ACC112 (cell line): ENCODE measurements at regions not wholly inside any gene's neighbourhood (a gene's known extent, or its start where the extent isn't known, plus 50 kb on each side); places are given as distances from the start of the nearest gene placed in this dataset.

Experiments
- H2AFZ ChIP-seq: fragments of 200-600 bp; sonication (generic); one replicate; pipeline ENCODE4 v1.6.0; 2017; ENCODE audit warnings: antibody characterized with exemption, low read length; ENCODE audit not compliant: unreplicated experiment
- H3K27ac ChIP-seq: fragments of 200-600 bp; sonication (generic); 2 replicates; pipeline ENCODE4 v1.5.1; 2014; ENCODE audit warnings: low read depth, mild to moderate bottlenecking, antibody characterized with exemption, low read length, moderate library complexity
- H3K27me3 ChIP-seq: fragments of 200-600 bp; sonication (generic); 2 replicates; pipeline ENCODE4 v1.6.1; 2014; ENCODE audit warnings: mild to moderate bottlenecking, antibody characterized with exemption, low read length, moderate library complexity, mixed read lengths; ENCODE audit not compliant: insufficient read depth
- H3K36me3 ChIP-seq: fragments of 200-600 bp; sonication (generic); 2 replicates; pipeline ENCODE4 v1.6.1; 2016; ENCODE audit warnings: mild to moderate bottlenecking, antibody characterized with exemption, low read length, moderate library complexity, mixed read lengths; ENCODE audit not compliant: insufficient read depth
- H3K4me1 ChIP-seq: fragments of 200-600 bp; sonication (generic); one replicate; pipeline ENCODE4 v1.6.1; 2016; ENCODE audit warnings: low read length, mixed read lengths; ENCODE audit not compliant: insufficient read depth, unreplicated experiment, control insufficient read depth
- H3K4me3 ChIP-seq: fragments of 200-600 bp; sonication (generic); 2 replicates; pipeline ENCODE4 v1.5.1; 2014; ENCODE audit warnings: mild to moderate bottlenecking, low read depth, low read length
- H3K79me2 ChIP-seq: fragments of 200-600 bp; sonication (generic); one replicate; pipeline ENCODE4 v1.6.0; 2016; ENCODE audit warnings: low read length; ENCODE audit not compliant: control insufficient read depth, unreplicated experiment, insufficient read depth

DNA sequence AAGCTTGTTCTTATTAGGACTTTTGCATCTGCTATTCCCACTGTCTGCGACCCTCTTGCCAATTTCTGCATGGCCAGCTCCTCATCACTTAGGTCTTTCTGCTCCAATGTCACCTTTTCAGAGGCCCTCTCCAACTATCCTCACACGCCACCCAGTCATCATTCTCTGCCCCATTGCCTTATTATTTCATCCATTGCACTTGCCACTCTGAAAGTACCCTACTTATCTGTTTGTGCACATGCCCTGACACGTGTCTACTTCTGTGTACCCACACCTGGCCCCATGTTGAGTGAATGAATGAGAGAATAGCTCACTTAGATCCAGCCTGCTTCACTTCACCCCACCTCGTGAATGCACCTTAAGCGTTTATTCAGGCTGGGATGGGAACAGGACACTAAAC, 218.7 kb upstream of the TBX3 start:
- Histone ChIP-seq H3K27ac (no peak overlapping the region), H2AFZ (no peak overlapping the region), H3K36me3 (no peaks in the 10 kb centered on the region), H3K27me3 (no peaks in the 10 kb centered on the region), H3K4me3 (no peak overlapping the region), H3K4me1 (peaks cover 9% of the 10 kb centered on the region), H3K79me2 (no peaks in the 10 kb centered on the region)

DNA sequence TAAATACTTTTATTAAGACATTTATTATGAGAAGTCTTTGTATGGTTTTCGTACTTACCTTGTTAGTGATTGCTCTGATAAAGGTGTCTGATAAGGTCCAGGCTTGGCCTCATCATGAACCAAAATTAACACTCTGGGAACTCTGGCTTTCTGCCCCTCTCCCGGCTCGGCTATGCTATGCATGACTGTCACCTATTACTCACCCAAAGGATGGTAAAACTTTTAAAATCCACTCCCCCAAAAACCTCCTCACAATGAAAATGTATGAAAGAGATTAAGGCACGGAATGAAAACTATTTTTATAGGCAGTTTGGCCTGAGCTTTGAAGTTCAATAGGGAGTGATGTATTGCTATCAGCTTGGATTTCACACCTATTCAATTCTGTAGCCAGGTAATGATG, 217.3 kb upstream of the TBX3 start:
- Histone ChIP-seq H3K4me1 (peaks cover 9% of the 10 kb centered on the region), H3K4me3 (no peak overlapping the region)

DNA sequence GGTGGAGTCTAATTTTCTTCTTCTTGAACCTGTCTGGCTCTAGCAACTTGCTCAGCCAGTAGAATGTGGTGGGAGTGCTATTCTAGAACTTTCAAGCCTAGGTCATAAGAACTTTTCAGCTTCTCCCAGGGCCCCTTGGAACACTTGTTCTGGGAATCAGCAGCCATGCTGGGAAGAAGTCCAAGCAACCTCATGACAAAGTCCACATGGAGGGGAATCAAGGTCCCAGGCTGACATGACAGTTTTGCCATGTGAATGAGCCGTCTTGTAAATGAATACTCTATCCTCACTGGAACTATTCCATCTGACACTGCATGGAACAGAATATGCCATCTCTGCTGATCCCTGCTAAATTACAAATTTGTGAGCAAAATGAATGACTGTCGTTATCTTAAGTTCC, 214.2 kb upstream of the TBX3 start:
- Histone ChIP-seq H3K4me1 (peaks cover 7% of the 10 kb centered on the region), H3K4me3 (no peak overlapping the region), H3K27ac (no peak overlapping the region), H3K79me2 (no peaks in the 10 kb centered on the region), H2AFZ (no peak overlapping the region), H3K36me3 (no peaks in the 10 kb centered on the region), H3K27me3 (no peaks in the 10 kb centered on the region)

More for the DNA sequence above, 217.3 kb upstream of the TBX3 start:
- Histone ChIP-seq H2AFZ (no peak overlapping the region), H3K27me3 (no peaks in the 10 kb centered on the region), H3K79me2 (no peaks in the 10 kb centered on the region), H3K36me3 (no peaks in the 10 kb centered on the region), H3K27ac (no peak overlapping the region)

DNA sequence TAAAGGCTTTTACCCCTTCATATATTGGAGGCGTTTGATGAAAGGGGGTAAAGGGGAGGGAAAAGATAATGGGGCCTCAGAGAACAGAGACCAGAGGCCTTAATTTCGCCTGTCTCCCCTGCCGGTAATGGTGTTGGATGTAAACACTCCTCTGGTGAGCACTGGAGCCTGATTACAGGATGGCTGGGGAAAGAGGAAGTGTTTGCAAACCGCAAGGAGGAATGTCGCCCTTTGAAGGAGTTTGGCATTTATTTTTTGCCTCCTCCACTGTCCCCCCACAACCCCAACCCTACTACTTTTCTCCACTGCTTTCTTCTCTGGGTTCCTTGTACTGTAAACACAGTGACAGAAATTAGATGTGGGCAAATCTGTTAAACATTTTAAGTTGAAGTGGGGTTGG, 211.9 kb upstream of the TBX3 start:
- Histone ChIP-seq H3K79me2 (no peaks in the 10 kb centered on the region), H3K4me1 (no peaks in the 10 kb centered on the region), H2AFZ (no peak overlapping the region)

DNA sequence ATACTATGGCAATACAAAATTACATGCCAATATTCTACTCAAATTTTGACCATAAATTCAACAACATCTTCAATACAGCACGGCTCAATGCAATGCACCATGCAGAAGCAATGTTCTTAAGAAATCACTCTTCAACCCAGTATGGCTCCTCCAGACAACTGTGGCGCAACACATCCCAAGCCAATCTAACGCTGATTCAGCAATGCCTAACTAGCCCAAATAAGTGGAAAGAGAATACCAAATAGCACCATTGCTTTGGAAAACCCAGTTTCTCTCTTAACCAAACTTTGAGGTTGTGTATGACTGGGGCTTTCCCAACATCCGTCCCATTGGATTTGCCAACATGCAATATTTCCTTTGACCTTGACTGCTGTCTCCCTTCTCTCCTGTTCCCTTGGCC, 211.1 kb upstream of the TBX3 start:
- Histone ChIP-seq H3K79me2 (no peaks in the 10 kb centered on the region), H3K27ac (no peak overlapping the region), H3K27me3 (no peaks in the 10 kb centered on the region), H3K36me3 (no peaks in the 10 kb centered on the region), H2AFZ (no peak overlapping the region), H3K4me1 (no peaks in the 10 kb centered on the region), H3K4me3 (no peak overlapping the region)

More for the DNA sequence above, 211.9 kb upstream of the TBX3 start:
- no peaks in the 10 kb centered on the region for H3K36me3 ChIP-seq
- no peaks in the 10 kb centered on the region for H3K27me3 ChIP-seq
- H3K27ac ChIP-seq = no peak overlapping the region
- no peak overlapping the region for H3K4me3 ChIP-seq

DNA sequence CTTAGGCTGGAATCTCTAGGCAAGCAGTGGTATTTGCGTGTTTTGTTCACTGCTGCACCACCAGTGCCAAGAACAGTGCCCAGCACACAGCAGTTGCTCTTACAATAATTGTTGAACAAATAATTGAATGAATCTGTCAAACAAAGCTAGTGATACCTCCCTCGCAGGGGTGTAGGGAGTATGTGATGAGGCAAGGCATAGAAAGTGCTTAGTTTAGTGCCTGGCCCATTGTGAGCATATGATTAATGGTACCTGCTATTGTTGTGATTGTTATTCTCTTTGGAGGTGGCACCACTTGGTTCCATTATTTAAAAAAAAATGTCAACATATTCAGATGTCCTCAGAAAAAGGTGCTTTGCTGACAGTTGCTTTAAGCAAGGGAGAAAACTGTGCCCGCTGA, 210.1 kb upstream of the TBX3 start:
- no peak overlapping the region for H3K4me3 ChIP-seq
- no peak overlapping the region for H3K27ac ChIP-seq
- H3K4me1 ChIP-seq = peaks cover 4% of the 10 kb centered on the region
- no peak overlapping the region for H2AFZ ChIP-seq
- no peaks in the 10 kb centered on the region for H3K79me2 ChIP-seq
- H3K27me3 ChIP-seq = no peaks in the 10 kb centered on the region
- H3K36me3 ChIP-seq = no peaks in the 10 kb centered on the region

DNA sequence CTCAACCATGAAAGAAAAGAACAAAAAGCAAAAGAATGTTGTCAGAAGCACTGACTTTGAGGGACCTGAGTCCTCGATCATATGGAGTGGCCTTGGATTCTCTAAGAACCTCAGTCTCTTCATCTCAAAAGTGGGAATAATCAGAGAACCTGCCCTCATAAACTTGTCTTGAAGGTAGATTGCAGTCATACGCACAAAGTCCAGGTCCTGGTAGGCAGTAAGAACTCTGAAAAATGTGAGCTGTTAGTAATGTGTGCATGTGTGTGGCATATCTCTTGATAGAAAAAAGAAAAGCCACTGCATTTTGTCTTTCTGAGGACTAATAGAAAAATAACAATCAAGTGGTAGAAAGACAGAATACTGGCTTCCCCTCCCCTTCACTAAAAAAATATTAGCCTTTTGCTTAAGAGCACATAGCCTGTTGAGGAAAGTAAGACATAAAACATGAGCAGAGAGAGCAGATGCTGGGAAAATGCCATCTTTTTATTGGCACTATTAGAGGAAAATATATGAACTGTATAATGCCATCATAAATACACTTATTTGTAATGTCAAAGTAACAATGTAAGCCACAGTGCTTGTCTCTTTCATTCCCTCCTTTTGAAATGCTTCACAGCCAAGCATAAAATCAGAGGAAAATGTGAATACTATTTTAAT, 205.1 kb upstream of the TBX3 start:
- H3K4me3 ChIP-seq = no peak overlapping the region
- H3K36me3 ChIP-seq = no peaks in the 10 kb centered on the region
- H3K79me2 ChIP-seq = no peaks in the 10 kb centered on the region
- H3K4me1 ChIP-seq = peaks cover 13% of the 10 kb centered on the region
- H2AFZ ChIP-seq = no peak overlapping the region
- H3K27me3 ChIP-seq = no peaks in the 10 kb centered on the region
- no peak overlapping the region for H3K27ac ChIP-seq

DNA sequence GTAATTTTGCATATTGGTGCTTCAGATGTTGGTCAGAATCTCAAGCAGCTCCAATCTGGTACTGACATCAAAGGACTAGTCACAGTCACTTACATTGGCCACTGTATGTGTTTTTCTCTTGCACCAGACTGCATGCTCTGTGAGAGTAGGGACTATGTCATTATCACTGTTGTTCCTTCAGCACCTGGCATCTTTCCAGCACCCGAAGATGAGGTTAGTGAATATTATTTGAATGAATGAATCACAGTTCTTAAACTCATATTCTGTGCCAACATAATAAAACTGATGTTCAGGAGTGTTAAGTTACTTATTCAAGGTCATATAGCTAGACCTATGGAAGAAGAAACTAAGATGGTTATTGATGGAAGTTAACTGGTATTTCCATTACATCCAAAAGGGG, 204.5 kb upstream of the TBX3 start:
- H2AFZ ChIP-seq = no peak overlapping the region
- H3K4me3 ChIP-seq = no peak overlapping the region
- peaks cover 13% of the 10 kb centered on the region for H3K4me1 ChIP-seq
- no peaks in the 10 kb centered on the region for H3K36me3 ChIP-seq
- no peaks in the 10 kb centered on the region for H3K79me2 ChIP-seq
- H3K27me3 ChIP-seq = no peaks in the 10 kb centered on the region
- H3K27ac ChIP-seq = no peak overlapping the region

DNA sequence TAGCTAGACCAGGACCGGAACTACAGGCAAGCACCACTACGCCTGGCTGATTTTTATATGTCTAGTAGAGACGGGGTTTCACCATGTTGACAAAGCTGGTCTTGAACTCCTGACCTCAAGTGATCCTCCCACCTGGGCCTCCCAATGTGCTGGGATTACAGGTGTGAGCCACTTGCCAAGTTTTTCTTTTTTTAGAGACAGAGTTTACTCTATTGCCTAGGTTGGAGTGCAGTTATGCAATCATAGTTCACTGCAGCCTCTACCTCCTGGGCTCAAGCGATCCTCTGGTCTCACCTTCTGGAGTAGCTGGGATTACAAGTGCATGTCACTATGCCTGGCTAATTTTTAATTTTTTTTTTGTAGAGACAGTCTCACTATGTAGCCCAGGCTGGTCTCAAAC, 201.5 kb upstream of the TBX3 start:
- H3K36me3 ChIP-seq = no peaks in the 10 kb centered on the region
- H2AFZ ChIP-seq = no peak overlapping the region
- no peak overlapping the region for H3K27ac ChIP-seq
- H3K4me1 ChIP-seq = peaks cover 13% of the 10 kb centered on the region
- no peaks in the 10 kb centered on the region for H3K79me2 ChIP-seq
- no peaks in the 10 kb centered on the region for H3K27me3 ChIP-seq
- no peak overlapping the region for H3K4me3 ChIP-seq

DNA sequence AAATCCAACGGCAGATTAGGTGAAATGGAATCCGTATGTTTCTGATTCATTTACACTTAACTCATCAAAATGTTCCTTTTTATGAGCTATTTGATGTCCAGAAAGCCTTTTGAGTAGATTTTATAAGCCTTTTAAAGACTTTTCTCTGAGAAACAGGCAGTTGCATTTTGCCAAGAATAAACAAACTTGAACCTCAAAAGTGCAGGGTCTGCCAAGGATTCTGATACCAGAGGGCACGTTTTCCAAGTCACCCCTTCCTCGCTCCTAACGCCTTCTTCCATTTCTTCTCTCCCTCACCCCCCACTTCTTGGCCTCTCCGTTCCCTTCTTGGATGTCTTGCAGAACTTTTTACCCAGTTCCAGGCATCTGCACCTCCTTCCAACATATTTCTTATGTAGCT, 200.6 kb upstream of the TBX3 start:
- Histone ChIP-seq H3K27me3 (no peaks in the 10 kb centered on the region), H3K27ac (no peak overlapping the region), H3K79me2 (no peaks in the 10 kb centered on the region), H2AFZ (no peak overlapping the region), H3K36me3 (no peaks in the 10 kb centered on the region), H3K4me3 (no peak overlapping the region), H3K4me1 (peaks cover 13% of the 10 kb centered on the region)

DNA sequence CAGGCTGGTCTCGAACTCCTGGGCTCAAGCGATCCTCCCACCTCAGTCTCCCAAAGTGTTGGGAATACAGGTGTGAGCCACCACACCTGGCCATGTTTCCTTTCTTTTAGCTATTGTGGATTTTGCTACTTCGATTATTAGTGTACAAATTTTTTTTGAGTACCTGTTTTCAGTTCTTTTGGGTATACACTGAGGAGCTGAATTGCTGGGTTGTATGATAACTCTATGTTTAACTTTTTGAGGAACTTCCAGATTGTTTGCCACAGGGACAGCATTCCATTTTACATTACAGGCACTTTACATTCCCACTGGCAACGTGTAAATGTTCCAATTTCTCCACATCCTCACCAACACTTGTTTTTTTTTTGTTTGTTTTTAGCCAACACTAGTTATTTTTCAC, 198.1 kb upstream of the TBX3 start:
- Histone ChIP-seq H3K36me3 (no peaks in the 10 kb centered on the region), H3K4me1 (no peaks in the 10 kb centered on the region), H3K27ac (no peak overlapping the region), H3K79me2 (no peaks in the 10 kb centered on the region), H3K4me3 (no peak overlapping the region), H3K27me3 (no peaks in the 10 kb centered on the region), H2AFZ (no peak overlapping the region)
